ENCODE measurements at regions not wholly inside any gene's neighbourhood (a gene's known extent, or its start where the extent isn't known, plus 50 kb on each side); places are given as distances from the start of the nearest gene placed in this dataset.
"Not testable (repeated sequence)": the region's sequence is repeated elsewhere in the genome, so short reads cannot be mapped to it uniquely, and the experiment has no call there.

DNA sequence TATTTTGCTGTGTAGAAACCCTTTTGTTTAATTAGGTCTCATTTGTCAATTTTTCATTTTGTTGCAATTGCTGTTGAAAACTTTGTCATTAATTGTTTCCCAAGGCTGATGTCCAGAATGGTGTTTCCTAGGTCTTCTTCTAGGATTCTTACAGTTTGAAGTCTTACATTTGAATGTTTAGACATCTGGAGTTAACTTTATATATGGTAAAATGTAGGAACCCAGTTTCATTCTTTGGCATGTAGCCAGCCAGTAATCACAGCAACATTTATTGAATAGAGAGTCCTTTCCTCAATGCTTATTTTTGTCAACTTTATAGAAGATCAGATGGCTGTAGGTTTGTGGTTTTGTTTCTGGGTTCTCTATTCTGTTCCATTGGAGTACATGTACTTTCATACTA is 1290.8 kb upstream of the CDH9 start:
- no peak for DNase-seq

- DNase-seq, result no peak
Observed at GRCh38 chr5:28328681-28329080, 1290.3 kb upstream of the CDH9 start.

- no peak for DNase-seq
Observed at GRCh38 chr5:28324174-28324573, 1285.8 kb upstream of the CDH9 start.

GRCh38 chr5:28313953-28314352 is 1275.6 kb upstream of the CDH9 start:
- no peak for DNase-seq

- no peak for DNase-seq
Observed at GRCh38 chr5:28313321-28313951, 1275.0 kb upstream of the CDH9 start.

DNA sequence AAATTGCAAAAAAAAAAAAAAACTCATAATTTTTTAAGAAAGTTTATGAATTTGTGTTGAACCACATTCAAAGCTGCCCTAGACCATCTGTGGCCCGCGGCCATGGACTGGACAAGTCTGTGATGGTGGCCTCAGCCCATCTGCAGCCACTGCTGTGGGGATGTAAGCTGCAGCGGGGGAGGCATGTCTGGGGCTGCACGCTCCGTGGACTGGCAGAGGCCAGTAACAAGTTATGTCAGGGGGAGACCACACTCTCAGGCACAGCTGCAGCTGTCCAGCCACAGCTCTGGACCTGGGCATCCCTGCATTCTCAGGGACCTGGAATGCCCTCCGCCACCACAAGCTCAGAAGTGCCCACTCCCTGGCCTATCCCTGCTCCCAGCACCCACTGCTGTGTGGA is 1272.3 kb upstream of the CDH9 start:
- DNase-seq, result no peak

- no peak for DNase-seq
Observed at GRCh38 chr5:28305891-28306290, 1267.5 kb upstream of the CDH9 start.

DNA sequence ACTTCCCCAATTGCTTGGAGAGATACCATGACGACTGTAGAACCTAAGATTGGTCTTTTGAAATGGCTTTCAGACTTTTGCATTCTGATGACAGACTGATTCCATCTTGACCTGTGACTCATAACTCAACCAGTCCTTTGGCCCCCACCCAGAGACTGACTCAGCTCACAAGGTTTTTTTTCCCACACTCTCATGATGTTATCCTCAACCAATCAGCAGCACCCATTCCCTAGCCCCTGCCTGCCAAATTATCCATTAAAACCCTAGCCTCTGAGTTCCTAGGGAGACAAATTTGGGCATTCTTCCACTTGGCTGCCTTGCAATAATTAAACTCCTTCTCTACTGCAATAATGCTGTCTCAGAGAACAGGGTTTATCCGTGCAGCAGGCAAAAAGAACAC is 1263.3 kb upstream of the CDH9 start:
- DNase-seq, result no peak

GRCh38 chr5:28296254-28297013 is 1258.0 kb upstream of the CDH9 start:
- DNase-seq, result peak; percentile 5

- not testable (repeated sequence) for DNase-seq
Observed at GRCh38 chr5:28287021-28287420, 1248.6 kb upstream of the CDH9 start.

DNA sequence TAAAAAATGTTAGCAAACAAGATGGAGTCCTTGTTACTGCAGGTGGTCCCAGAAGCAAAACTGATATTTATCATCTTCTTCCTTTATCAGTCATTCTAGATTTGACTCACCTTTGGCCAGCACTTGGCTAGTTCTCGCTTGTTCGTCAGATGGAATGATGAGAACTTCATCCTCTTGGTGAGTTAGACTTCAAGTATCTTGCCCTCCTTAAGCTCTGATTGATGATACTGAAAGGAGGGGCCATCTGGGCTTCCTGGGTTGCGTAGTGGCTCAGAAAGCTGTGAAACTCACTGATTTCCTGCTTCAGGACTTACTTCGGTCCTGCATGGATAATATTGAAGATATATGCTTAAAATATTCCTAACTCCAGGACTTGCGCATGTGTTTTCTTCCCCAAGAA is 1248.2 kb upstream of the CDH9 start:
- no peak for DNase-seq

GRCh38 chr5:28284788-28285187 is 1246.4 kb upstream of the CDH9 start:
- no peak for DNase-seq

DNA sequence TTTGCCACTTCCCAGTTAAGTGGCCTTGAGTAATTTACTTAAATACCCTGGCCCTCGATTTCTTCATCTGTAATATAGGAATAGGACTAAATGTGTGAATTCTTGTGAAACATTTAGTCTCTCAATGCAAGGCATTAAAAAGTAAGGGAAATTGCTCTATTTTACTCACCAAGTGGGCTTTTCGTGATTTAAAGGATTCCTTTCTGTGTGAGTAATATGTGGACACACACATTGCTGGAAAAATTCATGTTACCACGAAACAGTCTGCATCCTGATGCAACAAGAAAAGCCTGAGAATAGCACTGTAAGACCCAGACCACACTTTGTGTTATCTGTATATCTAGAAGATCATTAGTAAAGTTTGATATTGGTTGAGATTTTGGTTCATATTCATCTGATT is 1243.0 kb upstream of the CDH9 start:
- no peak for DNase-seq

DNA sequence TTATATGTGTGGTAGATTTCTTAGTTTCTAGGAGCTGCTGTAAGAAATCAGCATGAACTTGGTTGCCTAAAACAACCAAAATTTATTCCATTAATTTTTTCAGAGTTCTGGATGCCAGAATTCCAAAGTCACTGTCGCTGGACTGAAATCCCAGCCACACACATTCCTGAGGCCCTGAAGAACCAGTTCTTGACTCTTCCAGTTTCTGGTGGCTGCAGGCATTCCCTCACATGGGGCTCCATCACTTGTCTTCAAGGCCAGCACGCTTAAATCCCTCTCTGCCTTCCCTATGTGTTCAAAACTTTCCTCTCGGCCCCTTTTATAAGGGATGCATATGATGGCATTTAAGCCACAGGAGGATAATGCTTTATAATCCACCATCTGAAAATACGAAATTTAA is 1237.5 kb upstream of the CDH9 start:
- DNase-seq, result no peak

GRCh38 chr5:28269978-28270377 is 1231.6 kb upstream of the CDH9 start:
- no peak for DNase-seq

- DNase-seq, result no peak
Observed at GRCh38 chr5:28265877-28266276, 1227.5 kb upstream of the CDH9 start.

GRCh38 chr5:28254846-28255245 is 1216.5 kb upstream of the CDH9 start:
- no peak for DNase-seq

GRCh38 chr5:28253431-28253830 is 1215.0 kb upstream of the CDH9 start:
- no peak for DNase-seq

GRCh38 chr5:28249771-28250415 is 1211.5 kb upstream of the CDH9 start:
- no peak for DNase-seq

DNA sequence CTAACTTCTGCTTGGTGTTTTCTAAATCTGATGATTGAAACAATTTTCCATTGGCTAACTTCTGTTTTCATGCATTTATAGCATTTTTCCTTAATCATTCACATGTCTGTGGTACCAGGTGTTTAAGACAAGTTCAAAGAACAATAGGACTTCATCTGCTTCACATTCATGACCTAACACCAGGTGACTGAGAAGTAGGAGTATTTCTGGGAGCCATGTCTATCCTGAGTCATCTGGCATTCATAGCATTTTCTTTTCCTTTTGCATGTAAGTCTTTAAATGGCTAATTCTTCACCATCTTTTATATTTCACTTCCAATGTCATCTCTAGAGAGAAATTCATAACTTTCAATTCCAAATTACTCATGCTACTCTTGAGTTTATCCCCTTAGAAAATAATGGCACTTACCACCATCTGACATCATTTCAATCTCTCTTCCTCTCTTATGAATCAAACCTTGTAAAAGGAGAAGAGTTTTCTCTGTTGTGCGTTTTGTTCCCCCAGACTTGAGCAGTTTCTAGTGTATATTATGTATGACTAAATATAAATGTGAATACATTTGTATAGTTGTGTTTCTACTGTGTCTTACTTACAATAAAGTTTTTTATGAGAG is 1196.1 kb upstream of the CDH9 start:
- DNase-seq, result no peak

DNA sequence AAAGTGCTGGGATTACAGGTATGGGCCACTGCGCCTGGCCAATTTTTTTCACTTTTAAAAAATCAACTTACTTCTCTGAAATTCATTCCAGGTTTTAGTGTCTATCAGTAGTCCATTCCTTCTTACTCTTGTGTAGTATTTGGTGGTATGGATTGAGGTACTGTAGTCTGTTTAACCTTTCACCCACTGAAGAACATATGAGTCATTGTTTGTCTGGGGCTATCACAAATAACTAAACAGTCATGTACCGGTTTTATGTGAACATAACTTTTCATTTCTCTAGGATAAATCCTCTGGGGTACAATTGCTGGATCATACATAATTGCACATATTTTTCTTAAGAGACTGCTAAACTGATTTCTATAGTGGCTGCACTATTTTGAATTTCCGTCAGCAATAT is 1188.0 kb upstream of the CDH9 start:
- no peak for DNase-seq

GRCh38 chr5:28219539-28219938 is 1181.2 kb upstream of the CDH9 start:
- DNase-seq, result no peak

DNA sequence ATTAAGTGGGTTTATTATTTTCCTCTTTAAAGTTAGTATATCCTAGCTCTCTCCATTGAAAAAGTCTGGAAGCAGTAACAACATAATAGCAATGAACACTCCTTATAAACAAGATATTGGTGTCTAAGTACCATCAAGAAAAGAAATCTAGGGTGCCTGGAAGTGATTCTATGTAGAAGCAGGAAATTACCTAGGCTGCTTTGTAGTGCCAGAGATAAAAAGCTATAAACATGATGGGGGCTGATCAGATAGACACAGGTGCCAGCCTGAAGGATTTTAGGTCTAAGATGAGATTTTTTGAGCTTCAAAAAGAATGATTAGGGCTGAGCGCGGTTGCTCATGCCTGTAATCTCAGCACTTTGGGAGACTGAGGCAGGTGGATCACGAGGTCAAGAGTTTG is 1179.3 kb upstream of the CDH9 start:
- no peak for DNase-seq

- DNase-seq, result no peak
Observed at GRCh38 chr5:28216939-28217360, 1178.6 kb upstream of the CDH9 start.
